PFSK-1 (cell line): ENCODE measurements at regions not wholly inside any gene's neighbourhood (a gene's known extent, or its start where the extent isn't known, plus 50 kb on each side); places are given as distances from the start of the nearest gene placed in this dataset.

ENCODE experiments used
- FOXP2 ChIP-seq: optimal IDR thresholded peaks from 2 replicates; pipeline ENCODE3; 2011; ENCODE audit warnings: borderline replicate concordance, control low read depth, inconsistent platforms; ENCODE audit not compliant: insufficient read depth; ENCODE audit errors: extremely low read length, extremely low read depth
- POLR2AphosphoS5 ChIP-seq: IDR thresholded peaks from 2 replicates; pipeline ENCODE4 v1.6.1; 2012; ENCODE audit warnings: low read depth, mild to moderate bottlenecking, control low read depth, low read length, moderate library complexity
- REST ChIP-seq, 2 experiments: IDR thresholded peaks; 2 replicates each; pipeline versions ENCODE4 v1.6.1 to v1.8.0; 2011 to 2012; ENCODE audit warnings: low read depth in 2 of 2, low read length in 2 of 2, control low read depth in 1 of 2, inconsistent platforms in 1 of 2, mild to moderate bottlenecking in 1 of 2, moderate library complexity in 1 of 2; ENCODE audit not compliant: insufficient read depth in 1 of 2
- SIN3A ChIP-seq: IDR thresholded peaks from 2 replicates; pipeline ENCODE4 v1.6.1; 2012; ENCODE audit warnings: mild to moderate bottlenecking, low read length, moderate library complexity, borderline replicate concordance; ENCODE audit not compliant: insufficient read depth
- TAF1 ChIP-seq: IDR thresholded peaks from 2 replicates; pipeline ENCODE4 v1.6.1; 2012; ENCODE audit warnings: low read length, control low read depth, borderline replicate concordance; ENCODE audit not compliant: insufficient read depth

- TF ChIP-seq SIN3A, result no peak
- TF ChIP-seq REST (IDR thresholded peaks at IDR 0.05; ENCODE audit: insufficient read depth in 1 of 2, low read depth in 2 of 2, low read length in 2 of 2), result no peak
Observed at GRCh38 chr2:195018462-195018861, 638.6 kb upstream of the SLC39A10 start.

GRCh38 chr2:195017890-195018289, 639.1 kb upstream of the SLC39A10 start:
- TF ChIP-seq POLR2AphosphoS5, result no peak
- no peak for TF ChIP-seq SIN3A
- no peak for TF ChIP-seq REST (IDR thresholded peaks at IDR 0.05; ENCODE audit: insufficient read depth in 1 of 2, low read depth in 2 of 2, low read length in 2 of 2)
- no peak for TF ChIP-seq FOXP2
- no peak for TF ChIP-seq TAF1

GRCh38 chr2:195016841-195017240, 640.2 kb upstream of the SLC39A10 start:
- TF ChIP-seq TAF1 (no peak), POLR2AphosphoS5 (no peak)

- TF ChIP-seq SIN3A, result no peak
- no peak for TF ChIP-seq TAF1
- TF ChIP-seq POLR2AphosphoS5, result no peak
- no peak for TF ChIP-seq FOXP2
- TF ChIP-seq REST (IDR thresholded peaks at IDR 0.05; ENCODE audit: insufficient read depth in 1 of 2, low read depth in 2 of 2, low read length in 2 of 2), result no peak
Observed at GRCh38 chr2:195009202-195009601, 647.8 kb upstream of the SLC39A10 start.

GRCh38 chr2:195006856-195007255, 650.2 kb upstream of the SLC39A10 start:
- no peak for TF ChIP-seq FOXP2
- no peak for TF ChIP-seq SIN3A
- no peak for TF ChIP-seq TAF1
- no peak for TF ChIP-seq POLR2AphosphoS5
- no peak for TF ChIP-seq REST (IDR thresholded peaks at IDR 0.05; ENCODE audit: insufficient read depth in 1 of 2, low read depth in 2 of 2, low read length in 2 of 2)
